ENCODE measurements at regions not wholly inside any gene's neighbourhood (a gene's known extent, or its start where the extent isn't known, plus 50 kb on each side); places are given as distances from the start of the nearest gene placed in this dataset.

DNA sequence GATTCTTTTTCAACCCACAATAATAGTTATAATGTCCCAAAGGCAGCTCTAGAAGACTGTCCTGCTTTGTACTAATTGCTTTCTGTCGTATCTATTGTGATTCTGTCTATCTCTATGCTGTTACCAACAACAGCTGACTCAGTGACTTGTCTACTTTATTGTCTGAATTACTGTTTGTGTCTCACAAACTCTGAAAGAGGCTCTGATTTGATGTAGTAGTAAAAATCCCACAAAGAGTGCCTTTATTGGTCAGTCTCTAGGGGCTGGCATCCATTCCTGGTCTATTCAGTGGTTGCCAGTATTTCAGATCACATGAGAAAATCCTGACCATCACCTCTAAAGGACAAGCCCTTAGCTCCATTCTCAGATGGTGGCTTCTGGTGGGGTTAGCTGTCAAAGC is 254.2 kb downstream of the NSUN3 start:
- no peak overlapping the region for H2BK20ac ChIP-seq (ENCODE audit: low read length)
- no peak overlapping the region for H2BK5ac ChIP-seq (ENCODE audit: low read depth, low read length)
- no peak overlapping the region for H2AFZ ChIP-seq (ENCODE audit: low read length)
- no peaks in the 10 kb centered on the region for H3K4me1 ChIP-seq (replicated peaks in 1 of 4; ENCODE audit: control insufficient read depth in 3 of 4, insufficient read depth in 4 of 4, low read length in 3 of 4)
- H3K27ac ChIP-seq (ENCODE audit: low read depth, low read length) = no peak overlapping the region
- no peak overlapping the region for H3K4ac ChIP-seq (replicated peaks; ENCODE audit: insufficient read length, low read depth, low read length)
- no peak overlapping the region for H4K91ac ChIP-seq (replicated peaks; ENCODE audit: insufficient read length, low read length)
- no peaks in the 10 kb centered on the region for H3K79me2 ChIP-seq (ENCODE audit: control insufficient read depth in 1 of 2, insufficient read depth in 2 of 2, low read length in 2 of 2)
- H2BK12ac ChIP-seq (ENCODE audit: low read depth, low read length) = no peak overlapping the region
- TF ChIP-seq CHD1 (IDR thresholded peaks at IDR 0.05; ENCODE audit: low read depth, low read length) (no peak), RFX5 (IDR thresholded peaks at IDR 0.05; ENCODE audit: borderline replicate concordance, low read depth, low read length) (no peak), BRCA1 (IDR thresholded peaks at IDR 0.05; ENCODE audit: low read depth, low read length) (no peak), TCF12 (IDR thresholded peaks at IDR 0.05; ENCODE audit: low read depth, low read length) (no peak), BCL11A (IDR thresholded peaks at IDR 0.05; ENCODE audit: low read depth in 2 of 2, low read length in 2 of 2) (no peak), JUN (IDR thresholded peaks at IDR 0.05; ENCODE audit: low read depth, low read length) (no peak)
- H4K20me1 ChIP-seq (replicated peaks in 1 of 2; ENCODE audit: control insufficient read depth in 1 of 2, insufficient read depth in 2 of 2, low read length in 2 of 2) = no peaks in the 10 kb centered on the region
- no peak for DNase-seq (ENCODE audit: low read depth in 1 of 2, low spot score in 2 of 2)
- no peak overlapping the region for H4K8ac ChIP-seq (ENCODE audit: extremely low read depth, insufficient read depth, low read length)
- H3K9ac ChIP-seq (replicated peaks in 1 of 4; ENCODE audit: extremely low read depth in 1 of 4, low read depth in 3 of 4, low read length in 3 of 4) = no peak overlapping the region
- H2BK15ac ChIP-seq (ENCODE audit: low read length) = no peak overlapping the region
- no peaks in the 10 kb centered on the region for H3K79me1 ChIP-seq (ENCODE audit: low read depth, low read length)
- no peak overlapping the region for H2AK5ac ChIP-seq (ENCODE audit: low read depth, low read length)
- H3K23me2 ChIP-seq (ENCODE audit: low read depth, low read length) = no peaks in the 10 kb centered on the region
- H3K4me2 ChIP-seq (ENCODE audit: insufficient read depth in 1 of 2, low read depth in 2 of 2, low read length in 2 of 2) = no peak overlapping the region
- no peak overlapping the region for H4K5ac ChIP-seq (ENCODE audit: insufficient read length, low read depth, low read length)
- H3K18ac ChIP-seq (ENCODE audit: extremely low read depth, low read length) = no peak overlapping the region
- no peak for FAIRE-seq
- no peaks in the 10 kb centered on the region for H3K36me3 ChIP-seq (ENCODE audit: control insufficient read depth in 2 of 4, insufficient read depth in 4 of 4, low read length in 3 of 4)
- WGBS, 2 experiments (ENCODE audit: extremely low coverage in 1 of 2, insufficient coverage in 1 of 2, insufficient read length in 1 of 2, insufficient replicate concordance in 2 of 2, low coverage in 1 of 2, low lambda C conversion rate in 2 of 2, missing lambda C conversion rate in 1 of 2) = 70% methylated on average over 1 of the region's 1 CpG; no CpG with 5 or more reads in 1 of the 2 experiments
- no peak overlapping the region for H3K56ac ChIP-seq (replicated peaks; ENCODE audit: insufficient read length, low read depth, low read length)
- H3K4me3 ChIP-seq (ENCODE audit: extremely low read depth in 1 of 4, insufficient read depth in 2 of 4, low read depth in 3 of 4, low read length in 4 of 4) = no peak overlapping the region
- no peak overlapping the region for H2BK120ac ChIP-seq (replicated peaks; ENCODE audit: low read depth, low read length)
- H3K14ac ChIP-seq (ENCODE audit: insufficient read length) = no peak overlapping the region
- ChIA-PET POLR2A (ENCODE audit: partially characterized antibody) (no interaction called here), CTCF (ENCODE audit: partially characterized antibody) (interaction anchor here (0.8 to 3.6 kb wide), 2 partner anchors 13 to 19 kb away, joined by 3 to 11 read pairs; no protein-coding TSS in a partner anchor)
- H3K27me3 ChIP-seq (replicated peaks in 1 of 4; ENCODE audit: control insufficient read depth in 3 of 4, extremely low read depth in 1 of 4, insufficient read depth in 3 of 4, low read length in 3 of 4) = no peaks in the 10 kb centered on the region
- no peaks in the 10 kb centered on the region for H3K9me3 ChIP-seq (ENCODE audit: insufficient read depth in 2 of 2, low read depth in 1 of 2, low read length in 1 of 2)
- H3K23ac ChIP-seq (ENCODE audit: insufficient read length) = no peak overlapping the region

Measured in H1 (cell line).